SU-DHL-6 (cell line): ENCODE measurements at regions not wholly inside any gene's neighbourhood (a gene's known extent, or its start where the extent isn't known, plus 50 kb on each side); places are given as distances from the start of the nearest gene placed in this dataset.

Experiments used
- EZH2phosphoT487 ChIP-seq: fragments of 200-600 bp; sonication (generic), shearing (Covaris generic); conservative IDR thresholded peaks from 2 replicates; pipeline ENCODE4 v1.6.1; 2018; ENCODE audit warnings: mild to moderate bottlenecking, antibody characterized with exemption, low read length, moderate library complexity, mixed read lengths
- TF ChIP-seq, protein P1 (sequence below): fragments of 200-600 bp; sonication (generic); IDR thresholded peaks from one replicate; pipeline ENCODE4 v1.5.1; 2017; ENCODE audit warnings: antibody characterized with exemption, mild to moderate bottlenecking, low read length, moderate library complexity; ENCODE audit not compliant: insufficient read depth, poor library complexity, severe bottlenecking

DNA sequence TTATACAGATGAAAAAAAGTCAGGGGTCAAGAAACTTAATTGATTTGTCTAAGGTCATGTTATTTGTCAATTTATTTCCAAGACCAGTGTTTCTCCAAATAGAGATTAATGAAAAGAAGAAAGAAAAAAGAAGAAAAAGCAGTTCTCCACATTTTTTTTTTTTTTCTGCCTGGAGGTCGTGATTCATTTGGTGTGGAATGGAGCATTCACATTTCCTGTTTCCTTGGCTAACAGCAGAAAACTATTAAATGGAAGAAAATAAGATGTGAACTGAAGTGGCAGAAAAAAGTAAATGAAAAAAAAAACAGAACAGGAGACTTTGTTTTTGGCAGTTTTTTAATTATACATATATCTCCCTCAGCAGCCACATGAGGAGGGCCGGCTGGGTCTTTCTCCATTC is 470.8 kb upstream of the ZNF337 start:
- TF ChIP-seq, protein P1, sequence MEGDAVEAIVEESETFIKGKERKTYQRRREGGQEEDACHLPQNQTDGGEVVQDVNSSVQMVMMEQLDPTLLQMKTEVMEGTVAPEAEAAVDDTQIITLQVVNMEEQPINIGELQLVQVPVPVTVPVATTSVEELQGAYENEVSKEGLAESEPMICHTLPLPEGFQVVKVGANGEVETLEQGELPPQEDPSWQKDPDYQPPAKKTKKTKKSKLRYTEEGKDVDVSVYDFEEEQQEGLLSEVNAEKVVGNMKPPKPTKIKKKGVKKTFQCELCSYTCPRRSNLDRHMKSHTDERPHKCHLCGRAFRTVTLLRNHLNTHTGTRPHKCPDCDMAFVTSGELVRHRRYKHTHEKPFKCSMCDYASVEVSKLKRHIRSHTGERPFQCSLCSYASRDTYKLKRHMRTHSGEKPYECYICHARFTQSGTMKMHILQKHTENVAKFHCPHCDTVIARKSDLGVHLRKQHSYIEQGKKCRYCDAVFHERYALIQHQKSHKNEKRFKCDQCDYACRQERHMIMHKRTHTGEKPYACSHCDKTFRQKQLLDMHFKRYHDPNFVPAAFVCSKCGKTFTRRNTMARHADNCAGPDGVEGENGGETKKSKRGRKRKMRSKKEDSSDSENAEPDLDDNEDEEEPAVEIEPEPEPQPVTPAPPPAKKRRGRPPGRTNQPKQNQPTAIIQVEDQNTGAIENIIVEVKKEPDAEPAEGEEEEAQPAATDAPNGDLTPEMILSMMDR: no peak
- no peak for TF ChIP-seq EZH2phosphoT487
